Prostate gland (tissue), 2 donors: ENCODE measurements at regions not wholly inside any gene's neighbourhood (a gene's known extent, or its start where the extent isn't known, plus 50 kb on each side); places are given as distances from the start of the nearest gene placed in this dataset.

Experiments used
- DNase-seq: peaks from one replicate; pipeline ENCODE4 v3.0.0-alpha.2; 2019; ENCODE audit warnings: low spot score
- H3K27ac ChIP-seq, 2 donors: fragments of 200-600 bp; sonication (generic); 2 replicates each; pipeline ENCODE4 v1.5.1; 2017 to 2019
- H3K27me3 ChIP-seq: fragments of 200-600 bp; sonication (generic); replicated peaks from 2 replicates; pipeline ENCODE4 v1.5.1; 2019; ENCODE audit not compliant: insufficient read depth
- H3K36me3 ChIP-seq, 2 donors: fragments of 200-600 bp; sonication (generic); 1 replicate in 1 of 2; 2 replicates in 1 of 2; pipeline versions ENCODE4 v1.5.1 to v1.8.1; 2017 to 2019
- H3K4me1 ChIP-seq: fragments of 200-600 bp; sonication (generic); replicated peaks from 2 replicates; pipeline ENCODE4 v1.5.1; 2019
- H3K4me3 ChIP-seq, 2 donors: fragments of 200-600 bp; sonication (generic); 2 replicates each; pipeline ENCODE4 v1.5.1; 2017 to 2019
- H3K9me3 ChIP-seq: fragments of 200-600 bp; sonication (generic); 2 replicates; pipeline ENCODE4 v1.5.1; 2017
- POLR2A ChIP-seq: fragments of 450-650 bp; IDR thresholded peaks from one replicate; pipeline ENCODE4 v1.6.1; 2016; ENCODE audit warnings: antibody characterized with exemption, mild to moderate bottlenecking
- POLR2AphosphoS5 ChIP-seq: sonication (generic); formaldehyde crosslinking; IDR thresholded peaks from one replicate; pipeline ENCODE4 v1.6.1; 2017; ENCODE audit warnings: antibody characterized with exemption
- WGBS: methylation state at CpG from one replicate; pipeline ENCODE4 v1.1.5; 2018; 5-methylcytosine and 5-hydroxymethylcytosine counted together
- intact Hi-C: fragments of 100-400 bp; cut with DNase I; formaldehyde crosslinking; loops from one replicate; pipeline ENCODE4 v1.14.2; 2022
- TF ChIP-seq, protein P1 (sequence below), 4 experiments: fragments of 200-600 bp in 2 of 4; fragments of 450-650 bp in 2 of 4; sonication (generic) in 2 of 4; IDR thresholded peaks; 1 replicate in 3 of 4; 2 replicates in 1 of 4; pipeline ENCODE4 v1.5.1; 2016 to 2019; ENCODE audit warnings: antibody characterized with exemption in 4 of 4, mild to moderate bottlenecking in 2 of 4, moderate library complexity in 2 of 4

- no peaks in the 10 kb centered on the region for H3K9me3 ChIP-seq
- H3K27me3 ChIP-seq: no peaks in the 10 kb centered on the region
- DNase-seq: no peak
- H3K4me1 ChIP-seq: no peaks in the 10 kb centered on the region
- TF ChIP-seq POLR2AphosphoS5: no peak
- no peak for TF ChIP-seq POLR2A
- TF ChIP-seq, protein P1, sequence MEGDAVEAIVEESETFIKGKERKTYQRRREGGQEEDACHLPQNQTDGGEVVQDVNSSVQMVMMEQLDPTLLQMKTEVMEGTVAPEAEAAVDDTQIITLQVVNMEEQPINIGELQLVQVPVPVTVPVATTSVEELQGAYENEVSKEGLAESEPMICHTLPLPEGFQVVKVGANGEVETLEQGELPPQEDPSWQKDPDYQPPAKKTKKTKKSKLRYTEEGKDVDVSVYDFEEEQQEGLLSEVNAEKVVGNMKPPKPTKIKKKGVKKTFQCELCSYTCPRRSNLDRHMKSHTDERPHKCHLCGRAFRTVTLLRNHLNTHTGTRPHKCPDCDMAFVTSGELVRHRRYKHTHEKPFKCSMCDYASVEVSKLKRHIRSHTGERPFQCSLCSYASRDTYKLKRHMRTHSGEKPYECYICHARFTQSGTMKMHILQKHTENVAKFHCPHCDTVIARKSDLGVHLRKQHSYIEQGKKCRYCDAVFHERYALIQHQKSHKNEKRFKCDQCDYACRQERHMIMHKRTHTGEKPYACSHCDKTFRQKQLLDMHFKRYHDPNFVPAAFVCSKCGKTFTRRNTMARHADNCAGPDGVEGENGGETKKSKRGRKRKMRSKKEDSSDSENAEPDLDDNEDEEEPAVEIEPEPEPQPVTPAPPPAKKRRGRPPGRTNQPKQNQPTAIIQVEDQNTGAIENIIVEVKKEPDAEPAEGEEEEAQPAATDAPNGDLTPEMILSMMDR (IDR thresholded peaks at IDR 0.05): no peak
- no peak overlapping the region for H3K4me3 ChIP-seq
- 87% methylated on average over 2 of the region's 2 CpGs for WGBS
- H3K36me3 ChIP-seq: no peaks in the 10 kb centered on the region
- no peak overlapping the region for H3K27ac ChIP-seq
- intact Hi-C loops: no loop called here
Measured at GRCh38 chr3:177528306-177529070, 331.2 kb upstream of the TBL1XR1 start.

DNA sequence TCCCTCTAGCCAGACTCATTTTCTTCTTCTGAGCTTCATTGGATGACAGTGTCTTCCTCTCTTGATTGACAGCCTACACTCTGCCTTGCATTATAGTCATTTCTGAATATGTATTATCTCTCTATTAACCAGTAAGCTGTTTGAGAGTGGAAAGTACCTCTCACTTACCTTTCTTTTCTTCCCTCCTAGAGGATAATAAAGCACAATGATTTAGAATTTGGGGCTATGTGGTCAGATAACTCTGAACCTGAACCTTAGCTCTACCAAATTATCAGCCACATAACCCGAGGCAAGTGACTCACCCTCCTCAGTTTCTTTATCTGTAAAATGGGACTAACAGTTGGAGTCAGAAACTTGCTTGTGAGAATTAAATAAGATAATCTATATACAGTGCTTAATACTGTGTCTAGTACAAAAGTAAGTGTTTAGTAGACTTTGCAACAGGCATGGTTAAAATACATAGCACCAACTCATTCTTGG, 331.8 kb upstream of the TBL1XR1 start:
- intact Hi-C loops: no loop called here
- no peak for DNase-seq
- no peak overlapping the region for H3K4me3 ChIP-seq
- no peak for TF ChIP-seq POLR2A
- TF ChIP-seq POLR2AphosphoS5: no peak
- TF ChIP-seq, protein P1 (IDR thresholded peaks at IDR 0.05): no peak
- H3K27me3 ChIP-seq: no peaks in the 10 kb centered on the region
- H3K4me1 ChIP-seq: no peaks in the 10 kb centered on the region
- 93% methylated on average over 1 of the region's 1 CpG for WGBS
- no peaks in the 10 kb centered on the region for H3K9me3 ChIP-seq
- no peak overlapping the region for H3K27ac ChIP-seq
- no peaks in the 10 kb centered on the region for H3K36me3 ChIP-seq

DNA sequence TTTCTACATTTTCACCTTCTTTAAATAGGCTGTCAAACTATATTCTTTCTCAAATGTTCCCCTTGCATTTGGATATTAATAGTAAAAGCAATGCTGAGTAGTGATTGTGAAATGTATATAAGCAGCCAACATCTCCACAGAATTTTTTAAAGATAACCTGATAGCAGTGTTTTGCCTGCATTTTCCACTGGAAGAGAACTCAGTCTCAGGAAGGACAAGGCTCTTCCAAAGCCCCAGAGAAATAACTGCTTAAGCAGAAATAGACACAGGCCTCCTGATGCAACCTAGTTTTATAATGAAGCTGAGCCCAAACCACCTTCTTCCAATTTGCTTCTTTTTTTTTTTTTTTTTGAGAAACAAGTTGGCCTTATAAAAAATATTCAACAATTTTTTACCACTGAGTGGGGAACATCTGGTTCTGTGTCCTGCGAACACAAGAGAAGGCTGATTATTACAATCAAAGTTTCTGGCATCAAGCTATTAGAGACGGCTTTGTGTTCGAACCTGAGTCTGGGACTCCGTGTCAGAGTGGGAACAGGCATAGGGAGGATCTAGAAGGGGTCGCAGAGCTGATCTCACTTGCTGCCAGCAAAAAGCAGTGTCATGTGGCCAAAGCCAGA, 332.5 kb upstream of the TBL1XR1 start:
- TF ChIP-seq POLR2A (no peak), POLR2AphosphoS5 (no peak)
- TF ChIP-seq, protein P1 (IDR thresholded peaks at IDR 0.05): no peak
- no peaks in the 10 kb centered on the region for H3K9me3 ChIP-seq
- no peak overlapping the region for H3K27ac ChIP-seq
- intact Hi-C loops: no loop called here
- H3K36me3 ChIP-seq: no peaks in the 10 kb centered on the region
- WGBS: 56% methylated on average over 5 of the region's 5 CpGs
- DNase-seq: no peak
- H3K4me1 ChIP-seq: no peaks in the 10 kb centered on the region
- no peaks in the 10 kb centered on the region for H3K27me3 ChIP-seq
- H3K4me3 ChIP-seq: no peak overlapping the region

- WGBS: 91% methylated on average over 5 of the region's 5 CpGs
- intact Hi-C loops: no loop called here
- DNase-seq: no peak
- Histone ChIP-seq H3K27ac (no peak overlapping the region), H3K4me1 (no peaks in the 10 kb centered on the region), H3K4me3 (no peak overlapping the region), H3K27me3 (no peaks in the 10 kb centered on the region), H3K36me3 (no peaks in the 10 kb centered on the region), H3K9me3 (no peaks in the 10 kb centered on the region)
- TF ChIP-seq POLR2A: no peak
- no peak for TF ChIP-seq POLR2AphosphoS5
- TF ChIP-seq, protein P1 (IDR thresholded peaks at IDR 0.05): no peak
Measured at GRCh38 chr3:177530908-177531307, 333.6 kb upstream of the TBL1XR1 start.

- TF ChIP-seq, protein P1 (IDR thresholded peaks at IDR 0.05): no peak
- TF ChIP-seq POLR2AphosphoS5 (no peak), POLR2A (no peak)
- WGBS: 85% methylated on average over 2 of the region's 2 CpGs
- intact Hi-C loops: loop anchor here (5.0 kb wide), 1 partner anchor 100 kb away; no protein-coding TSS in a partner anchor
- H3K4me1 ChIP-seq: no peaks in the 10 kb centered on the region
- H3K4me3 ChIP-seq: no peak overlapping the region
- H3K9me3 ChIP-seq: no peaks in the 10 kb centered on the region
- H3K36me3 ChIP-seq: no peaks in the 10 kb centered on the region
- no peak overlapping the region for H3K27ac ChIP-seq
- H3K27me3 ChIP-seq: no peaks in the 10 kb centered on the region
- no peak for DNase-seq
Measured at GRCh38 chr3:177536873-177537272, 339.6 kb upstream of the TBL1XR1 start.
